GM18867 (cell line): ENCODE measurements at regions not wholly inside any gene's neighbourhood (a gene's known extent, or its start where the extent isn't known, plus 50 kb on each side); places are given as distances from the start of the nearest gene placed in this dataset.
"Not testable (repeated sequence)": the region's sequence is repeated elsewhere in the genome, so short reads cannot be mapped to it uniquely, and the experiment has no call there.

ENCODE experiments used
- ATAC-seq: cut with Tn5 transposase; IDR thresholded peaks from one replicate; pipeline ENCODE4 v1.9.1; 2021; ENCODE audit warnings: mild to moderate bottlenecking, moderate library complexity; ENCODE audit not compliant: unreplicated experiment

- ATAC-seq = no peak
Observed at GRCh38 chr5:93359296-93359959, 221.6 kb downstream of the NR2F1-AS1 start.

DNA sequence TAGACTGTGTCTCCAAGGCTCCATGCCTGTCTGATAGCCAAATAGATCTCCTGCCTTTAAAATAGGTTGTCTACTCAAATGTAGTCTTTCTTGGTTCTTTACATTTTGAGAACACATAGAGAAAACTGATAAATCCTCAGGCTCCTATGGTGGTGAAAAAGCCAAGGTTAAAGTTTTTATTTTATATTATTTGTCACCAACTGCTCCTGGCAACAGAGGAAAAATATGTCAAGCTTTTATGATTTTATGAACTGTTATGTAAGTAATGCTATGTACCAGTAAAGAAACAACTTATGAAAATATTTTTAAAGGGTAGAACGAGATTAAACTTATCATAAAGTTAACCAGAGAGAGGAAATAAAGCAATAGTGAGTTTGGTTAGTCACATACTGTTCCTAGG lies 222.8 kb downstream of the NR2F1-AS1 start:
- no peak for ATAC-seq

- ATAC-seq = no peak
Observed at GRCh38 chr5:93357686-93358085, 223.3 kb downstream of the NR2F1-AS1 start.

DNA sequence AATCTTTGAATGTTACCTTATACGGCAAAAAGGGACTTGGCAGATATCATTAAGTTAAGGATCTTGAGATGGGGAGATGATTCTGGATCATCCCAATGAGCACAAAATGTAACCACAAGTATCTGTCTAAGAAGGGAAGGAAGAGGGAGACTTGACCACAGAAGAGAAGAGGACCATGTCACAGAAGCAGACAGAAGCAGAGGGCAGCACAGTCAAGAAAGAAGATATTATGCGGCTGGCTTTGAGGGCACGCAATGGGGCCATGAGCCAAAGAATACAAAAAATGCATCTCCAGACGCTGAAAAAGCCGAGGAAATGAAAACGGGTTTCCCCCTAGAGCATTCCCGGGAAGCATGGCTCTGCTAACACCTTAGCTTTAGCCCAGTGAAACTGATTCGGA lies 225.3 kb downstream of the NR2F1-AS1 start:
- ATAC-seq = no peak

- no peak for ATAC-seq
Observed at GRCh38 chr5:93352186-93352585, 228.8 kb downstream of the NR2F1-AS1 start.

DNA sequence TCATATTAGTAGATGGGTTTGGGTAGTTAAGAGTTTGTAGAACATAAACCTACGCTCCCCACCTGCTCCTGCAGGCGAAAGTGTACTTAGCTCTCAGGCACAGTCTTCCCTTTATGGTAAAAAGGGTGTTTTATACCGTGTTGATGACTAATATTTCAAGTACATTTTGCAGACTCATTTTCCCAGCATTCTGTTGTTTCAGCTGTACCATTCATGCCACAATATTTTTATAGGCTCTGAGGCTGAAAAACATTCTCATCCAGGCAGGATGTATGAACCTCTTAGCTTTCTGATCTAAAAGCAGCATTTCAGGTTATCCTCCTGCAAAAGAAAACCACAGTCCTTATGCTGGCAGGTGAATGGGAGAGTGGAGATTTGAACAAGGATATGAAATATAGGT lies 231.4 kb downstream of the NR2F1-AS1 start:
- ATAC-seq = no peak

DNA sequence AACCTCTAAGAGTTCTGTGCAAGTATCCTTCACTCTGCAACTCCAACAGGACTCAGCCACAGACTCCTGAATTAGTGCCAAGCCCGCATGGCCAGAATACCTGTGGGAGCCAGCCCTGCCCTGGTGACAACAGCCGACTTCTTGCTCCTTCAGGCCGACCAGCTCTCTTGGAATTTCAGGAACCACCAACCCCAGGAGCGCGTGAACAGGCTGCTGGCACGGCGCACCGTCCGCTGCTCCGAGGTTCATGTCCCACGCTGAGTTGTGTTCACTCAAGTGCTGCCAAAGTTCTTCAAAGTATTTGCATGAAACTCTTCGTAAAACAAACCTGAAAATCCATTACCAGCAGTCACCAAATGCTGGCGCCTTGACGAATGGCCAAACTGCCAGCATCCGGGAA lies 232.8 kb downstream of the NR2F1-AS1 start:
- no peak for ATAC-seq

GRCh38 chr5:93346850-93347249 lies 234.2 kb downstream of the NR2F1-AS1 start:
- not testable (repeated sequence) for ATAC-seq

DNA sequence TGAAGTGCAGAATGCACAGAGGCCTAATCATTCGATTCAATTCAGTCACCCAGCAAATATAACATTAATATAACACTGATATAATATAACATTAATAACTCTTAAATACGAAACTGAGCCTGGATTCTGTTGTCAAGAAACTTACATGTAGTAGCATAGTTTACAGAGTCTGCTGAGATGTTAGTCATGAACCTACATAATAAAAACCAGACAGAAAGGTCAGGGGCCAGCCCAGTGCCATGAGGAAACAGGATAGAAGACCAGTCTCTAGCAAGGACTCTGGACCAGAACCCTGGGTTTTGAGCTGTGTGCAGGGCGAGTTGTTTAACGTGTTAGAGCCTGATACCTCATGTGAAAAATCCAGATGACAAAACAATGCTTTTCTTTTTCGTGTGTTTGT lies 234.7 kb downstream of the NR2F1-AS1 start:
- ATAC-seq = no peak

- peak; percentile 77 for ATAC-seq
Observed at GRCh38 chr5:93343570-93343969, 237.4 kb downstream of the NR2F1-AS1 start.

DNA sequence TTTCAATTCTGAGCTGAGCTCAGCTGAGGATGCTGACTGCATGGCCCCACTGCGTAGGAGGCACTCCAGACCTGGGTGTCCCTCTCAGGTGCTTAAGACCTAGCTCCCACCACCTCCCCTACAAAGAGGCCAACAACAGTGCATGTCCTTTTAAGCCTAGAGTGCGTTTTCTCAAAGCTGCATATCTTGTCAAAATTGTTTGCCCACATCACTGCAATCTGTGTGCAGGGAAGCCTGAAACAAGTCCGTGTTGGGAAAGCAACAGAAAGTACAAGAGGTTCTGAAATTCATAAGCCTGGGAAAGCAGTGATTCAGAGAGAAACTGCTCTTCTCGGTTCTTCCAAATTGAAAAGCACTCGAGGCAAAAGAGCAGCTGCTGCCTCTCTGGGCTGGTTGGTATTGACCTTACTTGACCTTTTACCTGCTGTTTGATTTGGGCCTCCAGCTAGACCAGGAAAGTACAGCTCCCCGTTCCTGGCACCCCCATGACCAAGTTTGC lies 238.4 kb downstream of the NR2F1-AS1 start:
- peak; percentile 70 for ATAC-seq

DNA sequence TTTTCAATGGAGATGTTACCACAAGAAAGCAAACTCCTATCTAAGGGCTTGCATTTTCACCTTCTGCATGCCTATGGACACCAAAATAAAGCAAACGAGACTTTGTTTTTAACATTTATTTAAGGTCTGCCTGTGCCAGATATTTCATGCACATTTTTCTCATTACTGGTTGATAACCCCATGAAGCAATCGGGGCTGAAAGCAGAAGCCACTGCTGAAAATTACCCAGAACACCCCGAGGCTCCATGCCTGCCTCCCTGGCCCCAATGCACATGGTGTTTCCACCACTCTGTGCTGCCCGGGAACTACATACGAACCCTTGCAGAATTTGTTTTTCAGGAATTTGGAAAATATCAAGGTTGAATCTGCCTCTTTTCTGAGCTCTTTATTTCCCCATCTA lies 240.1 kb downstream of the NR2F1-AS1 start:
- ATAC-seq = no peak

DNA sequence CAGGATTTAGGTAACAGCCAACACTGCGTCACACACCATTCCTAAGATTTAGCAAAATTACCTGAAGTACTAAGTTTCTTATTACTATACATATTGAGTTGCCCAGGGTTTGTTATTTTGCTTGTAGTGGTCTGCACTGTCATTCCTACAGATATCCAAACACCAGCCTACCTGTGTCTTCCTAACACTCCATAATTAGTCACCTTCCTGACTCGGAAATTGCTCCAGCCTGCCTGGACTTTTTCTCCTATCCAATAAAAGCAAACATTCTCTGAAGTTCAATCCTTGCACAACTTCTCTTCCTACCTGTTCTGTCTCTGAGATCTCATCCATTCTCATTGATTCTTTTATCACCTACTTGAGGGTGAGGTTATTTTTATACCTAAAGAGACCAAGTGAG lies 243.9 kb downstream of the NR2F1-AS1 start:
- ATAC-seq = no peak

DNA sequence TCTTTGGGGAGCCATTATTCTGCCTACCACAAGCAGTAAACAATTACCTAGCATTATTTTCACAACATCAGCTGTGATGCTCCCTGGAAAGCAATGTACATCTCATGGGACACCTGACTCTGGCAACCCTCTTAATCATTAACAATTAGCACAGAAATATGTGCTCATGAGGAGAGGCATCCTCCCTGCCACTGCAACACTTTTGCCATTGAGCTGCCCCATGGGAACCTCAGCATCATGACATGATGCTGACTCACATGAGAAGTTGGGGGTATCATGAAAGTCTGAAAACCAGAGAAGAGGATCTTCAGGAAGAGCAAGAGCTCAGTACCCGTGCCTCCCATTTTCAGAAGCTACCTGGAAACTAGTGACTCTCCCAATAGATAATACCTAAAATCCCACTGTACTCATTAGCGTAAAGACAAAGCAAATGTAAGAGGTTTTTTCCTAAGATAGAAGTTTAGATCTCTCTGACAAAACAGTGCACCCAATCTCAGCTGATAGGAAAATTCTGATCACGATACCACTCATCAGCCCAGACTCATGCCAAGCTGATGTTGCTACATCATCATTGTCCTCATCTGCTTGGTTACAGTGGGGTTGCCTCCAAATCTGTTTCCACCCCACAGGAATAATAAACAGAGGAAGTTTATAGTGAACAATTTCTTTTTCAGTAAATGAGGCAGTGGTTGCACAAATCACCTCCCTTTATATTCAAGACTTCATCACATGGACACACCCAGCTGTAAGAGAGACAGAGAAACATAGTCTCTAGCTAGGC lies 244.5 kb downstream of the NR2F1-AS1 start:
- no peak for ATAC-seq

- no peak for ATAC-seq
Observed at GRCh38 chr5:93331863-93332262, 249.2 kb downstream of the NR2F1-AS1 start.

GRCh38 chr5:93331241-93331640 lies 249.8 kb downstream of the NR2F1-AS1 start:
- ATAC-seq = no peak

DNA sequence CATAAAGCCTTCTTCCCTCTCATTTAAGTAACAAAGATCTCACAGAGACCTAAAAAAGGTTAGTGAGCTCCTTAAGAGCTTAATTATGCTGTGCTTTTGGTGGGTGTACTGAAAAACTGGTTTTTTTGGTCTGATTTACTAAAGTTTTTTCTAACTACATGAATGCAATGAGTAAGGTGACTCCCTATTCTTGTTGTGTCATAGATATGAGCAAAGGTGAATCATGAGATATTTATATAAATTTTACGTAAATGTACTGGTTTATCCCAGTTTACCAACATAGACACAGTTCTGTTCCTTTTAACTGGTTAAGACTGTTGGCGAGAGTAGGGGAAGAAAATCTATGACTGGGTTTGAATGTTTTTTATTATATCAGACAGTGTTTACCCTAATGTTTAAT lies 250.5 kb downstream of the NR2F1-AS1 start:
- no peak for ATAC-seq

DNA sequence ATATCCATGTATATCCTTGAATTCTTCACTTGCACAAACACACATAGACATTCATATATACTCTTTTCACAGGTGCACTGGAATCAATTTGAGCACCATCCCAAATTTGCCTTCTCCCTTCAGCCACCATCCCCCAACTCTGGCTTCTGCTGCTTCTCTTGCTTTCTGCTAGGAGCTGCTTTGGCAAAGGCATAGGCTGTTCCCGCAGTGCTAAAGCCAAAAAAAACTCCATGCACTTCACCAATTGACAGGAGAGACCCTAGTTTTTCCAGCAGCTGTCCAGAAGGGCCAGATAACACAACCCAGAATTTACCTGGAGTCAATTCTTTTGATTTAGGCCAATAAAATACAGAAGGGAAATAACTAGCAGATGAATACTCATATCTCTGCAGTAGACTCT lies 251.3 kb downstream of the NR2F1-AS1 start:
- no peak for ATAC-seq

DNA sequence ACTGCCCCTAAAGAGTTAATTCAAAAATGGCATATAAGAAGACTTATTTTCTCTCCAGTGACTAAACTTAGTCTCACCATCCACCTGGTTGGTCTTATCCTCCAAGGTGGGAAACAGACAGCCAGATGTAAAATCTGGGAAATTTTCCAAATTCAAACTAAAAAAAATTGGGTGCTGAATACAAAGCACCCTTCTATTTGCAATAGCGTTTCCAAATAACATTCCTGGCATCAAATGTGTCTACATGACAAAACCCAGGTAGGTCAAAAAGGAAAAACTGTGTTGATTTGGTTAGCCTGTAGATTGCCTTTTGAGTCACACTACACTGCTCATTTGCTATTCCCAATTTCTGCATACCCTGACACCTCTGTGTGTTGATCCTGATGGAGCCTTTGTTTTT lies 252.2 kb downstream of the NR2F1-AS1 start:
- no peak for ATAC-seq

DNA sequence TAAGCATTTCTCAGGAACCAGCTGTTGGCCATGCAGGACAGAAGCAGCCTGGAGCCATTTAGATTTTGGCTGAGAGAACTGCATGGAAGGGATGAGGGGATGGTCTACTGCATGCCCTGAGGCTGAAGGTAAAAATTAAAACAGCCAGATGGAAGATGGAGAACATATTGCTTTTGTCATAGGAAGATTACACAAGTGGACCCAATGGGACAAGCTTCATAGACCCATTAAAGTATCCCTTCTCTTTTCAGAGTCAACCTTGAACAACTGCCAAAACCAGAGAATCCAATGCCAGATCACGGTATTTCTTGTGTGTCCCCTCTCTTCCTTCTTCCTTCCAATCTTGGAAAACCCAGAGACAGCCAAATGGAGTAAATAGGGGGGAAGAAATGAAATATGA lies 253.4 kb downstream of the NR2F1-AS1 start:
- no peak for ATAC-seq

DNA sequence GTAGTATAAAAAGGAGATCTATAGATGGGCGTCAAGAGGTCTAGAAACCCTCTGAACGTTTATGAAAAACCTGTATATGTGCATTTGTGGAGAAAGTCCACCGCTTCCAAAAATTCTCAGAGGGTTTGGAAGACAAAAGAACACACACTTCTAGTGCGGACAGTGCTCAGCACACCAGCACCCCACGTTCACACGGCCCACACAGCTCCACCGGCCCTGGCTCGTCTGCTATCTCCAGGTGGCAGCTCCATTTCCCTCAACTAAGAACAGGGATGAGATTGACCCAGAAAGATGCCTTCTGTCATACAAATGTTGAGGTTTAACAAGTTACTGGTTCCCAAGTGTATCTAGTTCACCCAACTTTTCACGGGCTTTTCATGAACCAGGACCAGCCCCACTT lies 255.1 kb downstream of the NR2F1-AS1 start:
- no peak for ATAC-seq
